Neural cell (in vitro differentiated cells): ENCODE measurements at regions not wholly inside any gene's neighbourhood (a gene's known extent, or its start where the extent isn't known, plus 50 kb on each side); places are given as distances from the start of the nearest gene placed in this dataset.

Source experiments
- EP300 ChIP-seq: fragments of 450-650 bp; conservative IDR thresholded peaks from 2 replicates; pipeline ENCODE4 v1.6.1; 2014; ENCODE audit warnings: antibody characterized with exemption, mild to moderate bottlenecking, moderate library complexity; ENCODE audit not compliant: poor library complexity, severe bottlenecking
- EZH2 ChIP-seq: fragments of 200-600, 300-800 bp; shearing (Covaris generic), sonication (generic); IDR thresholded peaks from 2 replicates; pipeline ENCODE4 v1.6.1; 2014; ENCODE audit warnings: antibody characterized with exemption, low read length, borderline replicate concordance, mild to moderate bottlenecking; ENCODE audit not compliant: insufficient read depth, poor library complexity, severe bottlenecking
- POLR2AphosphoS5 ChIP-seq: IDR thresholded peaks from 2 replicates; pipeline ENCODE4 v1.6.1; 2012
- RAD21 ChIP-seq: fragments of 450-650 bp; conservative IDR thresholded peaks from 2 replicates; pipeline ENCODE4 v1.6.1; 2014; ENCODE audit warnings: antibody characterized with exemption, mild to moderate bottlenecking, moderate library complexity
- TAF1 ChIP-seq: IDR thresholded peaks from 2 replicates; pipeline ENCODE4 v1.6.1; 2012; ENCODE audit warnings: low read depth
- TF ChIP-seq, protein P1 (sequence below): fragments of 450-650 bp; IDR thresholded peaks from 2 replicates; pipeline ENCODE4 v1.5.1; 2014; ENCODE audit warnings: antibody characterized with exemption, mild to moderate bottlenecking, moderate library complexity; ENCODE audit not compliant: poor library complexity, severe bottlenecking

DNA sequence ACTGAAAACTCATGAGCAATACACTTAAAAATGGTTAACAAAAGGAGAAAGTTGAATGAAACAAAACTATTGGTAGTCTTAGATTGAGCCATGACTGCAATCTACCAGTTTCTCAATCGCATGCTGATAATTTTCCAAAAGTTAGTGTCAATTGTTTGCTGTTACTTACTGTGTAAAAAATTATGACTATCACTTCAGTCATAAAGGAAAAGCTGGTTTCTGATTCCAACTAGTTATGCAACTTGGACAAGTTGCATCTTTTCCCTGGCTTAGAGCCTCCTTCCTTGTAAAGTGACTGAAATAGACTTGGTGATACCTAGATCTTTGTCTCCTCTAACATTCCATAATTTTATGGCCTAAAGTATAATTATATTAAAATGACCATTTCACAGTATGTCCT is 88.3 kb upstream of the PAK5 start:
- TF ChIP-seq EP300 (no peak), RAD21 (no peak), TAF1 (no peak), POLR2AphosphoS5 (no peak), EZH2 (no peak)
- TF ChIP-seq, protein P1, sequence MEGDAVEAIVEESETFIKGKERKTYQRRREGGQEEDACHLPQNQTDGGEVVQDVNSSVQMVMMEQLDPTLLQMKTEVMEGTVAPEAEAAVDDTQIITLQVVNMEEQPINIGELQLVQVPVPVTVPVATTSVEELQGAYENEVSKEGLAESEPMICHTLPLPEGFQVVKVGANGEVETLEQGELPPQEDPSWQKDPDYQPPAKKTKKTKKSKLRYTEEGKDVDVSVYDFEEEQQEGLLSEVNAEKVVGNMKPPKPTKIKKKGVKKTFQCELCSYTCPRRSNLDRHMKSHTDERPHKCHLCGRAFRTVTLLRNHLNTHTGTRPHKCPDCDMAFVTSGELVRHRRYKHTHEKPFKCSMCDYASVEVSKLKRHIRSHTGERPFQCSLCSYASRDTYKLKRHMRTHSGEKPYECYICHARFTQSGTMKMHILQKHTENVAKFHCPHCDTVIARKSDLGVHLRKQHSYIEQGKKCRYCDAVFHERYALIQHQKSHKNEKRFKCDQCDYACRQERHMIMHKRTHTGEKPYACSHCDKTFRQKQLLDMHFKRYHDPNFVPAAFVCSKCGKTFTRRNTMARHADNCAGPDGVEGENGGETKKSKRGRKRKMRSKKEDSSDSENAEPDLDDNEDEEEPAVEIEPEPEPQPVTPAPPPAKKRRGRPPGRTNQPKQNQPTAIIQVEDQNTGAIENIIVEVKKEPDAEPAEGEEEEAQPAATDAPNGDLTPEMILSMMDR: no peak
